CD14-positive monocyte (primary cell): ENCODE measurements at regions not wholly inside any gene's neighbourhood (a gene's known extent, or its start where the extent isn't known, plus 50 kb on each side); places are given as distances from the start of the nearest gene placed in this dataset.

Experiments used
- DNase-seq, 3 donors: peaks; one replicate each; pipeline ENCODE4 v3.0.0-alpha.2; 2011 to 2022
- H2AFZ ChIP-seq: 2 replicates; pipeline ENCODE4 v1.6.0; 2012; ENCODE audit warnings: mild to moderate bottlenecking, low read depth, low read length, inconsistent platforms; ENCODE audit not compliant: insufficient read depth, poor library complexity, severe bottlenecking
- H3K27ac ChIP-seq, 2 donors: 1 replicate in 1 of 2; 2 replicates in 1 of 2; pipeline ENCODE4 v1.5.1; 2012 to 2013; ENCODE audit warnings: low read length in 2 of 2, control low read depth in 1 of 2, inconsistent platforms in 1 of 2, low read depth in 1 of 2, mild to moderate bottlenecking in 1 of 2
- H3K27me3 ChIP-seq, 2 donors: one replicate each; pipeline versions ENCODE4 v1.6.0 to v1.6.1; 2011 to 2013; ENCODE audit warnings: low read length in 2 of 2; ENCODE audit not compliant: control insufficient read depth in 2 of 2, insufficient read depth in 2 of 2
- H3K36me3 ChIP-seq, 2 donors: replicated peaks in 1 of 2; 1 replicate in 1 of 2; 2 replicates in 1 of 2; pipeline versions ENCODE4 v1.5.1 to v1.6.1; 2012 to 2013; ENCODE audit warnings: low read length in 2 of 2, control low read depth in 1 of 2, inconsistent platforms in 1 of 2, mild to moderate bottlenecking in 1 of 2; ENCODE audit not compliant: insufficient read depth in 2 of 2, control insufficient read depth in 1 of 2
- H3K4me1 ChIP-seq, 2 donors: 1 replicate in 1 of 2; 2 replicates in 1 of 2; pipeline versions ENCODE4 v1.5.1 to v1.6.1; 2012 to 2013; ENCODE audit warnings: low read length in 2 of 2, control low read depth in 1 of 2, inconsistent platforms in 1 of 2, mild to moderate bottlenecking in 1 of 2, moderate library complexity in 1 of 2; ENCODE audit not compliant: insufficient read depth in 2 of 2, control insufficient read depth in 1 of 2
- H3K4me2 ChIP-seq: replicated peaks from 2 replicates; pipeline ENCODE3; 2012; ENCODE audit warnings: low read length, moderate library complexity, mild to moderate bottlenecking; ENCODE audit not compliant: poor library complexity, severe bottlenecking; ENCODE audit errors: extremely low read depth
- H3K4me3 ChIP-seq, 3 experiments: fragments of 200-600 bp in 1 of 3; sonication (generic) in 1 of 3; replicated peaks in 1 of 3; 1 replicate in 2 of 3; 2 replicates in 1 of 3; pipeline ENCODE4 v1.5.1; 2011 to 2013; ENCODE audit warnings: low read length in 3 of 3, mild to moderate bottlenecking in 3 of 3, control low read depth in 2 of 3, low read depth in 2 of 3, inconsistent platforms in 1 of 3, moderate library complexity in 1 of 3
- H3K79me2 ChIP-seq: 2 replicates; pipeline ENCODE4 v1.6.0; 2012; ENCODE audit warnings: mild to moderate bottlenecking, control low read depth, inconsistent platforms, low read length, moderate library complexity; ENCODE audit not compliant: insufficient read depth
- H3K9ac ChIP-seq: 2 replicates; pipeline ENCODE4 v1.6.0; 2017; ENCODE audit warnings: low read length, mild to moderate bottlenecking; ENCODE audit not compliant: insufficient read depth, poor library complexity, severe bottlenecking
- H3K9me3 ChIP-seq, 2 donors: replicated peaks in 1 of 2; 1 replicate in 1 of 2; 2 replicates in 1 of 2; pipeline versions ENCODE4 v1.5.1 to v1.6.1; 2012 to 2013; ENCODE audit warnings: low read length in 2 of 2, control low read depth in 1 of 2; ENCODE audit not compliant: control insufficient read depth in 1 of 2, insufficient read depth in 1 of 2
- H4K20me1 ChIP-seq: 2 replicates; pipeline ENCODE4 v1.6.0; 2012; ENCODE audit warnings: mild to moderate bottlenecking, low read length, control low read depth, moderate library complexity; ENCODE audit not compliant: insufficient read depth
- H3K27ac Mint-ChIP-seq, 7 donors: one replicate each; pipeline ENCODE4 v1.8.0; 2020; ENCODE audit warnings: mild to moderate bottlenecking in 7 of 7, mixed read lengths in 7 of 7, moderate library complexity in 6 of 7, inconsistent platforms in 2 of 7
- H3K27me3 Mint-ChIP-seq, 3 donors: one replicate each; pipeline ENCODE4 v1.8.0; 2021 to 2022; ENCODE audit warnings: low read depth in 3 of 3, mild to moderate bottlenecking in 3 of 3, mixed read lengths in 3 of 3, moderate library complexity in 3 of 3, inconsistent platforms in 1 of 3
- H3K36me3 Mint-ChIP-seq, 2 donors: one replicate each; pipeline ENCODE4 v1.8.0; 2020; ENCODE audit warnings: mixed read lengths in 2 of 2, inconsistent platforms in 1 of 2, mild to moderate bottlenecking in 1 of 2
- H3K4me1 Mint-ChIP-seq: one replicate; pipeline ENCODE4 v1.8.0; 2020; ENCODE audit warnings: mild to moderate bottlenecking, mixed read lengths
- H3K4me3 Mint-ChIP-seq, 2 donors: one replicate each; pipeline ENCODE4 v1.8.0; 2020; ENCODE audit warnings: mild to moderate bottlenecking in 2 of 2, mixed read lengths in 2 of 2, moderate library complexity in 1 of 2
- H3K9me3 Mint-ChIP-seq, 7 donors: one replicate each; pipeline ENCODE4 v1.8.0; 2020 to 2022; ENCODE audit warnings: mixed read lengths in 7 of 7, mild to moderate bottlenecking in 6 of 7, moderate library complexity in 6 of 7, inconsistent platforms in 2 of 7
- CTCF ChIP-seq: fragments of 200-600 bp; IDR thresholded peaks from one replicate; pipeline ENCODE4 v1.8.0; 2022; ENCODE audit warnings: antibody characterized with exemption, mild to moderate bottlenecking
- WGBS: methylation state at CpG from one replicate; pipeline ENCODE4 v1.1.5; 2013; ENCODE audit warnings: missing lambda C conversion rate; ENCODE audit not compliant: insufficient coverage; 5-methylcytosine and 5-hydroxymethylcytosine counted together
- intact Hi-C, 2 donors: fragments of 100-400 bp; cut with micrococcal nuclease; formaldehyde crosslinking; loops; one replicate each; pipeline versions ENCODE4 v1.15.0 to v1.15.1; 2023

DNA sequence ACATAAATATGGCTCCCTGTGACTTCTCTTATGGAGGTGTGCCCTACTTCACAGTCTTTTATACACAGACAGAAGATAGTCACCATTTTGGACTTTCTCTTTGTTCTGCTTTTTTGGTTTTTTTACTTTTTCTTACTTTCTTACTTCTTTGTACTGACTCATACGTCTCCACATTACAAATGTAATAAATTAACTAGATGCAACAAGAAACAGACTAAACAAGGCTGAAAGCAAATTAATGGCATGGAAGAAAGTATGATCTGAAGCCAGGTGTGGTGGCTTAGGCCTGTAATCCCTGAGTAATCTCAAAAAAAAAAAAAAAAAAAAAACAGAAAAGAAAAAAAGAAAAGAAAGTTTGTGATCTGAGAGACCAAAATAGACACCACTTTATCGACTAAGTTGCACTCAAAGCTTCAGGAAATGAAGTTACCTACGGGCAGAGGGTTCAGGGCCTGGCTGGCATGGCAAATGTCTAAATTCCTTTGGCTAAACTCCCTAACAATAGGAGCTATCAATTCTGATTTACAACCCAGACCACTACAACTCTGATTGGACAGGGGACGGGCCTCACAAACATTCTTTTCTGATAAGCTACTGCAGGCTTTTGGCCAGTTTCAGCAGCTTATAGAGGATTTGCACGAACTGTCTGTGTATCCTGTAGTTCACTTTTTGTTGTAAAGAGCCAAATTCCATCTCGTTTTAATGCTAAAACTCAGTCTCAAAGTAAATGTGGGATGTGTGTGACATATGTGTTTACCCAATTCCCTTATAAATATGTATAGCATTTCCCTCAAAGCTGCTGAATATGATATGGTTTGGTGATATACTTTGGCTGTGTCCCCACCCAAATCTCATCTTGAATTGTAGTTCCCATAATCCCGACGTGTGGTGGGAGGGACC is 129.1 kb downstream of the SEPTIN14 start:
- H3K4me1 Mint-ChIP-seq: no peaks in the 10 kb centered on the region
- H3K9me3 ChIP-seq: peaks cover 3 to 7% of the 10 kb centered on the region in 2 donors
- H3K27me3 Mint-ChIP-seq: peaks cover 0 to 2% (median 0%) of the 10 kb centered on the region in 3 donors
- no peak overlapping the region for H3K4me3 ChIP-seq
- H3K4me1 ChIP-seq: no peaks in the 10 kb centered on the region
- 67% methylated on average over 1 of the region's 8 CpGs for WGBS
- no peak for DNase-seq
- no peaks in the 10 kb centered on the region for H3K79me2 ChIP-seq
- no peak overlapping the region for H3K27ac ChIP-seq
- intact Hi-C loops: no loop called here
- H3K27ac Mint-ChIP-seq: no peak overlapping the region
- no peak overlapping the region for H3K9ac ChIP-seq
- no peaks in the 10 kb centered on the region for H3K27me3 ChIP-seq
- H3K9me3 Mint-ChIP-seq: peaks cover 3 to 23% (median 15%) of the 10 kb centered on the region in 7 donors
- H3K36me3 ChIP-seq: no peaks in the 10 kb centered on the region
- H3K4me3 Mint-ChIP-seq: no peak overlapping the region
- H3K4me2 ChIP-seq: no peak overlapping the region
- no peak overlapping the region for H2AFZ ChIP-seq
- H4K20me1 ChIP-seq: no peaks in the 10 kb centered on the region
- no peaks in the 10 kb centered on the region for H3K36me3 Mint-ChIP-seq
- TF ChIP-seq CTCF: no peak

- no peaks in the 10 kb centered on the region for H3K36me3 Mint-ChIP-seq
- Histone ChIP-seq H3K9ac (no peak overlapping the region), H3K4me3 (no peak overlapping the region), H3K27me3 (no peaks in the 10 kb centered on the region), H3K4me2 (no peak overlapping the region), H4K20me1 (no peaks in the 10 kb centered on the region), H3K36me3 (no peaks in the 10 kb centered on the region), H2AFZ (no peak overlapping the region), H3K4me1 (no peaks in the 10 kb centered on the region), H3K27ac (no peak overlapping the region), H3K9me3 (peaks cover 3 to 7% of the 10 kb centered on the region in 2 donors), H3K79me2 (no peaks in the 10 kb centered on the region)
- no peak overlapping the region for H3K4me3 Mint-ChIP-seq
- no peak for TF ChIP-seq CTCF
- WGBS: 94% methylated on average over 7 of the region's 16 CpGs
- no peak overlapping the region for H3K27ac Mint-ChIP-seq
- peaks cover 0 to 2% (median 0%) of the 10 kb centered on the region in 3 donors for H3K27me3 Mint-ChIP-seq
- no peak for DNase-seq
- H3K9me3 Mint-ChIP-seq: peaks cover 3 to 23% (median 13%) of the 10 kb centered on the region in 7 donors
- no peaks in the 10 kb centered on the region for H3K4me1 Mint-ChIP-seq
- intact Hi-C loops: no loop called here
Measured at GRCh38 chr7:55731931-55732330, 130.6 kb downstream of the SEPTIN14 start.
